ENCODE measurements at regions not wholly inside any gene's neighbourhood (a gene's known extent, or its start where the extent isn't known, plus 50 kb on each side); places are given as distances from the start of the nearest gene placed in this dataset.

GRCh38 chr2:181374781-181375675, 82.2 kb upstream of the ITGA4 start:
- TF ChIP-seq REST (IDR thresholded peaks at IDR 0.05): no peak
- TF ChIP-seq, protein P1, sequence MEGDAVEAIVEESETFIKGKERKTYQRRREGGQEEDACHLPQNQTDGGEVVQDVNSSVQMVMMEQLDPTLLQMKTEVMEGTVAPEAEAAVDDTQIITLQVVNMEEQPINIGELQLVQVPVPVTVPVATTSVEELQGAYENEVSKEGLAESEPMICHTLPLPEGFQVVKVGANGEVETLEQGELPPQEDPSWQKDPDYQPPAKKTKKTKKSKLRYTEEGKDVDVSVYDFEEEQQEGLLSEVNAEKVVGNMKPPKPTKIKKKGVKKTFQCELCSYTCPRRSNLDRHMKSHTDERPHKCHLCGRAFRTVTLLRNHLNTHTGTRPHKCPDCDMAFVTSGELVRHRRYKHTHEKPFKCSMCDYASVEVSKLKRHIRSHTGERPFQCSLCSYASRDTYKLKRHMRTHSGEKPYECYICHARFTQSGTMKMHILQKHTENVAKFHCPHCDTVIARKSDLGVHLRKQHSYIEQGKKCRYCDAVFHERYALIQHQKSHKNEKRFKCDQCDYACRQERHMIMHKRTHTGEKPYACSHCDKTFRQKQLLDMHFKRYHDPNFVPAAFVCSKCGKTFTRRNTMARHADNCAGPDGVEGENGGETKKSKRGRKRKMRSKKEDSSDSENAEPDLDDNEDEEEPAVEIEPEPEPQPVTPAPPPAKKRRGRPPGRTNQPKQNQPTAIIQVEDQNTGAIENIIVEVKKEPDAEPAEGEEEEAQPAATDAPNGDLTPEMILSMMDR (IDR thresholded peaks at IDR 0.05; ENCODE audit: low read depth, low read length, missing input control): no peak
- TF ChIP-seq, protein P2, sequence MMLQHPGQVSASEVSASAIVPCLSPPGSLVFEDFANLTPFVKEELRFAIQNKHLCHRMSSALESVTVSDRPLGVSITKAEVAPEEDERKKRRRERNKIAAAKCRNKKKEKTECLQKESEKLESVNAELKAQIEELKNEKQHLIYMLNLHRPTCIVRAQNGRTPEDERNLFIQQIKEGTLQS (IDR thresholded peaks at IDR 0.05): no peak
- no peak for TF ChIP-seq SP1 (IDR thresholded peaks at IDR 0.05)
